ENCODE measurements at regions not wholly inside any gene's neighbourhood (a gene's known extent, or its start where the extent isn't known, plus 50 kb on each side); places are given as distances from the start of the nearest gene placed in this dataset.

DNA sequence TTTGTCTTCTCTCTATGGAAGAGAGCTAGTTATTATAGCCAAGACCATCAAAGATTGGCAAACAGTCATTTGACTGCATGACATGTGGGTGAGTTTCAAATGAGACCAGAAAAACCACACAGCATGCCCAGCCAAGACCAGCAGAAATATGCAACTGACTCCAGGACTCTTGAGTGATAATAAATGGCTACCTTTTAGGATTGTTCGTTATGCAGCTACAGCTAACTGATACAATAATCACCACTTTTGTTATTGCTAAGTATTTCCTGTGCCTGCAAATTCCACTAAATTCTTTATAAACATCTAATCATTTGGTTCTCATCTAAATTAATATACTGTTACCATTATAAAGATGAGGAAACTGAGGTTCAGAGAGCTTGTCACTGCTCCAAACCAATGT lies 528.4 kb upstream of the TBX3 start:
- H3K27me3 ChIP-seq: no peaks in the 10 kb centered on the region
- no peaks in the 10 kb centered on the region for H4K20me1 ChIP-seq
- TF ChIP-seq Cebpa-rat (IDR thresholded peaks at IDR 0.05): no peak
- H3K4me2 ChIP-seq: no peak overlapping the region
- H3K9me3 ChIP-seq: no peaks in the 10 kb centered on the region
- H3K4me1 ChIP-seq: 0 out of 2 replicates have a peak, but pooled peaks cover 7% of the 10 kb centered on the region
- no peaks in the 10 kb centered on the region for H3K36me3 ChIP-seq
- no peak overlapping the region for H3K9ac ChIP-seq
- H3K27ac ChIP-seq: no peak overlapping the region
- H3K4me3 ChIP-seq: no peak overlapping the region

DNA sequence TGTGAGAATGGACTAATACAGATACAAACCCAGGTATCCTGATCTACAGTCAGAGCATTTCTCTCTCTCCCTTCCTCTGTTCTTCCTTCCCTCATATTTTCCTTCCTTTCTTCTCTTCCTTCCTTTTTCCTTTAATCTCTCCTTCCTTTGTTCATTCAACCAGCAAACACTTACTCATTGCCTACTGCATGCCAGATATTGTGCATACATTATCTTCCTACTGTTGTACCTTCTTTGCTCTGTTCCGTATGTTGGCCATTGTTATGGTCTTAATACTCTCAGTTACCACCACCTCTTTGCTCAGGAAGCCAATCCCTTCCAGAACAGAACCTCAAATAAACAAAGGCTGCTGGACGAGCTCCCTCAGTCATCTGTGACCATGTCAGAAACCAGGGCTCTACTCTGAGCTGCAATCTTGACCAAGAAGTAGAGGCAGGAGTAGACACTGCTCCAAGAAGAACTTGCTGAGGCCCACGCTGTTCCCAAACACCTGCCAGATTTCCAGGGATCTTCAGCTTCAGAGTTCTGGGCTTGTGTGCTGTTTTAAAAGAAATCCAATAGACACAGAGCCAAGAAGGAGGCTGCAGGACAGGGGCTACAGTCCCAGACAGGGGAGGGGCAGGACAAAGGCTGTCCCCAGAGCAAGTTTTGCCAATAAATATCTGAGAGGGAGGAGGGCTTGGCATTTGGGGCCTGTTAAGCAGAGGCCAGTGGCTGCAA lies 526.7 kb upstream of the TBX3 start:
- no peaks in the 10 kb centered on the region for H3K36me3 ChIP-seq
- no peaks in the 10 kb centered on the region for H4K20me1 ChIP-seq
- no peak overlapping the region for H3K4me3 ChIP-seq
- 0 out of 2 replicates have a peak, but pooled peaks cover 7% of the 10 kb centered on the region for H3K4me1 ChIP-seq
- TF ChIP-seq Cebpa-rat (IDR thresholded peaks at IDR 0.05): no peak
- no peak overlapping the region for H3K9ac ChIP-seq
- no peak overlapping the region for H3K4me2 ChIP-seq
- H3K9me3 ChIP-seq: no peaks in the 10 kb centered on the region
- no peak overlapping the region for H3K27ac ChIP-seq
- no peaks in the 10 kb centered on the region for H3K27me3 ChIP-seq

DNA sequence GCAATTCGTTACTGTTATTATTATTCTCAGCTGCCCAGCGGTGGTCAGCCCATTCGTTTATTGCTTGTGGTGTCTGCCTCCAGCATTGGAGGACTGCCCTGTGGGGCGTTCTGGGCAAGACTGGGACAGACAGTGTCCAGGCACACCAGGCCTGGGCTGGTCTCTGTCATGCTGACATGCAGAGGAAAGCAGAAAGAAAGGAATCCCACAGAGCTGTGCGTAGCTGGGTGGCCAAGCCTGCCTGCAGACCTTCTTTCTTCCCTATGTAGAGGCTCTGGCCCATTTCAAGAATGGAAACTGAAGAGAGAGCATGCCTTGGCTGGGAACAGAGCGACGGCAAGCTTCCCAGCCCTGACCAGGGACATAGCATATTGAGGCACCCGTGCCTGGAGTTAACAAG lies 525.3 kb upstream of the TBX3 start:
- Histone ChIP-seq H3K4me3 (no peak overlapping the region), H4K20me1 (no peaks in the 10 kb centered on the region), H3K27me3 (no peaks in the 10 kb centered on the region), H3K4me1 (peaks cover 8% of the 10 kb centered on the region; the same call in 1 of the 2 replicates), H3K27ac (no peak overlapping the region), H3K9ac (no peak overlapping the region), H3K36me3 (no peaks in the 10 kb centered on the region), H3K9me3 (no peaks in the 10 kb centered on the region), H3K4me2 (no peak overlapping the region)
- no peak for TF ChIP-seq Cebpa-rat (IDR thresholded peaks at IDR 0.05)

DNA sequence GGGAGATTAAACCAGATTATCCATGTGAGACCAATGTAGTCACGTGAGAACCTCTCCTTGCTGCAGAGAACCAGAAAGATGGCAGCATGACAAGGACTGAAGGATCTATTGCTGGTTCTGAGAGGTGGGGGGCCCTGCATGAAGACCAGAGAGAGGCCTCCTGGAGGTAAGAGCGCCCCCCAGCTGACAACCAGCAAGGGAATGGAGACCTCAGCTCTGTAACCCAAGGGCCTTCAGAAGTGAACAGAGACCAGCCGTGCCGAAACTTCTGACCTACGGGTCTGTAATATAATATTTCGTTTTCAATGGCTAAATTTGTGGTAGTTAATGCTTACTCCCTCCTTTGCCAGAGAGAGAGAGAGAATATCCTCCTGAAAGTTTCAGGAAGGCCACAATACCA lies 524.1 kb upstream of the TBX3 start:
- no peaks in the 10 kb centered on the region for H3K9me3 ChIP-seq
- H3K27me3 ChIP-seq: no peaks in the 10 kb centered on the region
- H3K4me3 ChIP-seq: no peak overlapping the region
- no peaks in the 10 kb centered on the region for H3K36me3 ChIP-seq
- H3K9ac ChIP-seq: no peak overlapping the region
- peaks cover 12% of the 10 kb centered on the region for H3K4me1 ChIP-seq
- no peaks in the 10 kb centered on the region for H4K20me1 ChIP-seq
- no peak for TF ChIP-seq Cebpa-rat (IDR thresholded peaks at IDR 0.05)
- no peak overlapping the region for H3K4me2 ChIP-seq
- H3K27ac ChIP-seq: no peak overlapping the region

DNA sequence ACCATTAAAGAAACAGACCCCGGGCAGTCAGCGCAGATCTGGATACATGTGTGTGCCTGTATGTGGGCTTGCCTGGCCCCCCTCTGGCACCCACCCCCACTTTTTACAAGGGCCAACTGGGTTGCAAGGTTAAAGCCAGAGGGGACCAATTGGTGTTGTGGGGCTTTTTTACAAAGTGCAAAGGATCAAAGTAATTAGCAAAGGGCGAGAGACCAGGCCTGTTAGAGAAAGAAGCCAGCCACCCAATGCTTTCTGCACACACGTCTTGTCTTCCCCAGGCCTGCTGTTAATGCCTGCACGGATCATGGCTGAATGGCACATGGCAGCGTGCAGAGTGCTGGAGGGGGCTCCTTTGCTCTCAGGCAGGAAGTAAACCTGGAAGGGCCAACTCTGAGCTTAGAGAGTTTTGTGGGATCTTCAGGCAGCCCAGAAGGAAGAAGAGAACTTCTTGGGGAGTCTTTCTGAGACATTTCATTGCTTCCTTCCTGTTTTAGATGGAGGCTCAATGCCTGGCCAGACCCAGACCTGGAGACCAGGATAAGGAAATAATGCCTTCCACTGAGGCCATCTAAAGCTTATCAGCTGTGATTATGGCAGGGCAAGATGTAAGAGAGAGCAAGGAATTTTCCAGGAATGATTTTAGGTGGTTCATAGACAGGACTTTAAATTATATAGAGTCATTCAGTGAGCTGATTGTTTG lies 523.4 kb upstream of the TBX3 start:
- Histone ChIP-seq H3K9ac (no peak overlapping the region), H3K4me3 (no peak overlapping the region), H3K9me3 (no peaks in the 10 kb centered on the region), H3K27ac (no peak overlapping the region), H4K20me1 (no peaks in the 10 kb centered on the region), H3K36me3 (no peaks in the 10 kb centered on the region), H3K27me3 (no peaks in the 10 kb centered on the region), H3K4me2 (no peak overlapping the region), H3K4me1 (peaks cover 12% of the 10 kb centered on the region)
- no peak for TF ChIP-seq Cebpa-rat (IDR thresholded peaks at IDR 0.05)

DNA sequence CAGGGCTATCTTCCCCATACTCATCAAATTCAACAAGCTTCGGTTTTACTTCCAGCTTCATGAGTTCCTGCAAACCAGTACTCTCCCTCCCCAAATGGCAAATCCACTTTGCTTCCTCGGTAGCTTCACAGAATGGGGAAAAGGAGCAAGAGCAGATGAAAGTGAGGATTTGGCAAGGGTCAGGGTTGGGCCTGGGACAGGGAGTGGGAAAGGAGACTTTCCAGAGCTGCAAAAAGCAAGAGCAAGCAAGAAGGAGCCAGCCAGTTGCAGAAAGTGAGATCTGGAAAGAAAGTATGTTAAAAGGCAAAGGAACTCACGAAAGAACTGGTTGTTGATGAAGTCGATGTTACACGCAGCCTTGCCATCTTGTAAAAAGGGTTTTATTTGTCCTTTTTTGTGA lies 522.8 kb upstream of the TBX3 start:
- Histone ChIP-seq H3K4me1 (peaks cover 12% of the 10 kb centered on the region), H3K36me3 (no peaks in the 10 kb centered on the region), H4K20me1 (no peaks in the 10 kb centered on the region), H3K9me3 (no peaks in the 10 kb centered on the region), H3K27me3 (no peaks in the 10 kb centered on the region), H3K4me2 (no peak overlapping the region), H3K9ac (no peak overlapping the region), H3K4me3 (no peak overlapping the region), H3K27ac (no peak overlapping the region)
- no peak for TF ChIP-seq Cebpa-rat (IDR thresholded peaks at IDR 0.05)

DNA sequence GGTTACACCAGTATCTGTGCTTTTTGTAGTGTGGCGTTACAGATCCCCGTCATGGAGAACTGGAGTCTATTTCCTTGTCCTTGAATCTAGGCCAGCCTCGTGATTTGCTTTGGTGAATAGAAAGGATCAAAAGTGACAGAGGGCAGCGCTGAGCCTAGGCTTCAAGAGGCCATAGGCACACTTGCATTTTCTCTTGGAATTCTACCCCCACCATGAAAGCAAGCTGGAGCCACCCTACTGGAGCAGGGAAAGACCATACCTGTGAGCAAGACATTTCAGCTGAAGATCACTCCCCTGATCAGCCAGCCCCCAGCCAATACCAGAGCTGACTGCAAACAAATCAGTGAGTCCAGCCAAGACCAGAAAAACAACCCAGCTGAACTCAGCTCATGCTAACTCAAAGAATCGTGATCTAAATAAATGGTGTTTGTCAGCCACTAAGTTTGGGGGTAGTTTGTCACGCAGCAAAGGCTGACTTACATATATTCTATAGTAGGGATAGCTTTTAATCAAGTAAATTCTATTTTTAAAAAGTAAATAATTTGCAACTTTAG lies 521.9 kb upstream of the TBX3 start:
- H3K4me1 ChIP-seq: peaks cover 12% of the 10 kb centered on the region

DNA sequence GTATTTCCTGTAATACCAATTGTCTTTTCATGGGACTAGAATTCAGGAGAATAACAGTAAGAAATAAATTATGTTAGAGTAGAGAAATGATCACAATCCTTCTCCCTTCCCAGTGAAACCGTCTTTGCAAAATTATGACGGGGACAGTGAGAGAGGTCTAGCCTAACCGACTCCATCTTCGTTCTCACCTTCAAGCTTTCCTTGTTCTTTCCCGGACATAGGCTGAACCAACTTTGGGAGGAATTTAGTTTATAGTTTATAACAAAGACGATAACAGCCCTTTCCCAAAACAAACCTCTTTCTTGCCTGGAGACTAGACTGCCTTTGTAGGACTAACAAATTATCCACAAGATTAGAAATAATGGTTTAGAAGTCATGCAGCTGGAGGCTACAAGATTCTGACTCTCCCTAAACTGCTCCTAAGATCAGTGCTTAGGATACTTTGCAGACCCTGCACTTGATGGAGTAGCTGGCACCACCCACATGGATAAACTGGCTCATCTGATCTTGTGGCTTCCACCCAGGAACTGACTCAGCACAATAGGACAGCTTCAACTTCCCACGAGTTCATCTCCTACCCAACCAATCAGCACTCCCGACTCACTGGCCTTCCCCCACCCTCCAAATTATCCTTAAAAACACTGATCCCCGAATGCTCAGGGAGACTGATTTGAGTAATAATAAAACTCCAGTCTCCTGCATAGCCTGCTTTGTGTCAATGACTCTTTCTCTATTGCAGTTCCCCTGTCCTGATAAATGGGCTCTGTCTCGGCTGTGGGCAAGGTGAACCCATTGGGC lies 521.2 kb upstream of the TBX3 start:
- Histone ChIP-seq H3K4me3 (no peak overlapping the region), H3K9ac (no peak overlapping the region), H3K27me3 (no peaks in the 10 kb centered on the region), H3K4me1 (peaks cover 12% of the 10 kb centered on the region), H4K20me1 (no peaks in the 10 kb centered on the region), H3K36me3 (no peaks in the 10 kb centered on the region), H3K27ac (no peak overlapping the region), H3K4me2 (no peak overlapping the region), H3K9me3 (no peaks in the 10 kb centered on the region)
- no peak for TF ChIP-seq Cebpa-rat (IDR thresholded peaks at IDR 0.05)

More for the DNA sequence above, 521.9 kb upstream of the TBX3 start:
- Histone ChIP-seq H3K27ac (no peak overlapping the region), H4K20me1 (no peaks in the 10 kb centered on the region), H3K4me2 (no peak overlapping the region), H3K9ac (no peak overlapping the region), H3K9me3 (no peaks in the 10 kb centered on the region), H3K27me3 (no peaks in the 10 kb centered on the region), H3K36me3 (no peaks in the 10 kb centered on the region), H3K4me3 (no peak overlapping the region)
- no peak for TF ChIP-seq Cebpa-rat (IDR thresholded peaks at IDR 0.05)

DNA sequence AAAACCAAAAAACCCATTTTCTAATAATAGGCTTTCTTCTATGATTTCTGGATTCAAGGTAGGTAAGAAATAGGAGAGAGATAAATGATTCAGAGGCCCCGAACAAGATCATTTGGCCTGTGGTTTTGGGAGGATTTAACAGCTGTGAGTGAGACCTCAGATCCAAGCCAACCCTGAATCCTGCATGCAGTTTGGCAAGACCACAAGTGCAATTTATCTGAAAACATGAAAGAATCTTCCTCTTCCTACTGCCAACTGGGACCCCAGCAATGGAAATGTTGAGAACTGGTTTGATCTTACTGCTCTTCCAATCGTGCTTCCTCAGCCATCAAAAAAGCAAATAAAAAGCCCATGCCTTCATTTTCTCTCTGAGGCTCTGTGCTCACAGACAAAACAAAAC lies 519.7 kb upstream of the TBX3 start:
- peak overlapping the region; percentile 35 for H3K4me2 ChIP-seq
- no peaks in the 10 kb centered on the region for H3K27me3 ChIP-seq
- no peak overlapping the region for H3K9ac ChIP-seq
- no peaks in the 10 kb centered on the region for H3K36me3 ChIP-seq
- no peaks in the 10 kb centered on the region for H4K20me1 ChIP-seq
- H3K9me3 ChIP-seq: no peaks in the 10 kb centered on the region
- no peak overlapping the region for H3K4me3 ChIP-seq
- TF ChIP-seq Cebpa-rat (IDR thresholded peaks at IDR 0.05): no peak
- peaks cover 12% of the 10 kb centered on the region for H3K4me1 ChIP-seq
- H3K27ac ChIP-seq: no peak overlapping the region

Measured in BLaER1 (cell line).